Neural progenitor cell (in vitro differentiated cells): ENCODE measurements at regions not wholly inside any gene's neighbourhood (a gene's known extent, or its start where the extent isn't known, plus 50 kb on each side); places are given as distances from the start of the nearest gene placed in this dataset.

Experiments
- EZH2 ChIP-seq: fragments of 200-600 bp; sonication (generic); IDR thresholded peaks from 2 replicates; pipeline ENCODE4 v1.6.1; 2017; ENCODE audit warnings: antibody characterized with exemption, mild to moderate bottlenecking, moderate library complexity
- EZH2phosphoT487 ChIP-seq: fragments of 200-600 bp; sonication (generic); IDR thresholded peaks from 2 replicates; pipeline ENCODE4 v1.6.1; 2017; ENCODE audit warnings: antibody characterized with exemption
- TF ChIP-seq, protein P1 (sequence below): fragments of 200-600 bp; sonication (generic); IDR thresholded peaks from 2 replicates; pipeline ENCODE4 v1.5.1; 2017; ENCODE audit warnings: antibody characterized with exemption, mild to moderate bottlenecking

- TF ChIP-seq, protein P1, sequence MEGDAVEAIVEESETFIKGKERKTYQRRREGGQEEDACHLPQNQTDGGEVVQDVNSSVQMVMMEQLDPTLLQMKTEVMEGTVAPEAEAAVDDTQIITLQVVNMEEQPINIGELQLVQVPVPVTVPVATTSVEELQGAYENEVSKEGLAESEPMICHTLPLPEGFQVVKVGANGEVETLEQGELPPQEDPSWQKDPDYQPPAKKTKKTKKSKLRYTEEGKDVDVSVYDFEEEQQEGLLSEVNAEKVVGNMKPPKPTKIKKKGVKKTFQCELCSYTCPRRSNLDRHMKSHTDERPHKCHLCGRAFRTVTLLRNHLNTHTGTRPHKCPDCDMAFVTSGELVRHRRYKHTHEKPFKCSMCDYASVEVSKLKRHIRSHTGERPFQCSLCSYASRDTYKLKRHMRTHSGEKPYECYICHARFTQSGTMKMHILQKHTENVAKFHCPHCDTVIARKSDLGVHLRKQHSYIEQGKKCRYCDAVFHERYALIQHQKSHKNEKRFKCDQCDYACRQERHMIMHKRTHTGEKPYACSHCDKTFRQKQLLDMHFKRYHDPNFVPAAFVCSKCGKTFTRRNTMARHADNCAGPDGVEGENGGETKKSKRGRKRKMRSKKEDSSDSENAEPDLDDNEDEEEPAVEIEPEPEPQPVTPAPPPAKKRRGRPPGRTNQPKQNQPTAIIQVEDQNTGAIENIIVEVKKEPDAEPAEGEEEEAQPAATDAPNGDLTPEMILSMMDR, result no peak
- TF ChIP-seq EZH2 (no peak), EZH2phosphoT487 (no peak)
Observed at GRCh38 chr7:67764289-67764688, 767.7 kb downstream of the TYW1 start.
